HPDE6-E6E7 (cell line): ENCODE measurements at regions not wholly inside any gene's neighbourhood (a gene's known extent, or its start where the extent isn't known, plus 50 kb on each side); places are given as distances from the start of the nearest gene placed in this dataset.

ENCODE experiments used
- DNase-seq: peaks from one replicate; pipeline ENCODE4 v3.0.0; 2011; ENCODE audit warnings: missing footprints; ENCODE audit errors: extremely low spot score

DNA sequence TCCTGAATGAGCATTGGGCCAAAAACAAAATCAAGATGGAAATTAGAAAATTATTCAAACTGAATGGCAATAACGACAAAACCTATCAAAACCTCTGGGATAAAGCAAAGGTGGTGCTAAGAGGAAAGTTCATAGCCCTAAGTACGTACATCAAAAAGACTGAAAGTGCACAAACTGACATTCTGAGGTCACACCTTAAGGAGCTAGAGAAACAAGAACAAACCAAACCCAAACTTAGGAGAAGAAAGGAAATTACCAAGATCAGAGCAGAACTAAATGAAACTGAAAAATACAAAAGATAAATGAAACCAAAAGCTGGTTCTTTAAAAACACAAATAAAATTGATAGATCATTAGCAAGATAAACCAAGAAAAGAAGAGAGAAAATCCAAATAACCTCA, 1543.5 kb upstream of the ACVR2A start:
- no peak for DNase-seq

DNA sequence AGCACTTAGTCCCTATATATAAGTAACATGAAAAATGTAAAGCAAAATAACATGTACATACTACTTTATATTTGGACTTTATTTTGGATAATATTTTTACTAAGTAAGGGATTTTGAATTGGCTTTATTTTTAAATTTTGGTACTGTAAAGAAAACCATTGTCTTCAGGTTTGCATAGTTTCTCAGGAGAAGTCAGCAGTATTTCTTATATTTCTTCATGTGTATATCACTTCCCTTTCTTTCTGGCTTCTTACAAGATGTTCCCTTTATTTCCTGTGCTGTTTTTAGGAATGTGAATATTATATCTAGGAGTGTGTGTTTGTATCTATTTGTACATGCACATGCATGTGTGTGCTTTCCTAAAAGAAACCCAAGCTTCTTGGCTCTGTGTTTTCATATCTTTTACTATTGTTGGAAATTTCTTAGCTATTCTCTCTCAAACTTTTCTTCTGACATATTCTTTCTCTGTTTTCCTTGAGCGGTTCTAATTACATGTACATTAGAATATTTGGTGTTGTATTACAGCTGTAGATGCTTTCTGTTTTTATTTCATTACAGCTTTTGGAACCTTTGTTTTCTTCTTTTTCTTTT, 1549.7 kb upstream of the ACVR2A start:
- no peak for DNase-seq

DNA sequence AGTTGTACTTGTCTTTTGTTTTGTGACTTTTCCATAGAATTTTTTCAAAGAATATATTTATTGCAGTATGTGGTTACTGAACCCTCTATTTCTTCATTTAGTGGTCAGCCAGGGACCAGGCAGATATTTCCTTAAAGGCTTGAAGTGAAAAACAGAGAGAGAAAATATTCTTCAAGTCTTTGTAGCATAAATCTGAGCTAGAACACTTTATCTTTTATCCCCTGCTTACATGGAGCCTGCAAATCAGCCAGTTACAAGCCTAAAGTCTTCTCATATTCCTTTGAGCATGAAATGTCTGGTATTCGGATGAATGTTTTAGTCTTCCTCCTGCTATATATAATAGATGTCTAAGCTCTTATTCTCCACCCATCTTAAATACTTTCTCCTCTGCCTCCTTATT, 1557.5 kb upstream of the ACVR2A start:
- no peak for DNase-seq

DNA sequence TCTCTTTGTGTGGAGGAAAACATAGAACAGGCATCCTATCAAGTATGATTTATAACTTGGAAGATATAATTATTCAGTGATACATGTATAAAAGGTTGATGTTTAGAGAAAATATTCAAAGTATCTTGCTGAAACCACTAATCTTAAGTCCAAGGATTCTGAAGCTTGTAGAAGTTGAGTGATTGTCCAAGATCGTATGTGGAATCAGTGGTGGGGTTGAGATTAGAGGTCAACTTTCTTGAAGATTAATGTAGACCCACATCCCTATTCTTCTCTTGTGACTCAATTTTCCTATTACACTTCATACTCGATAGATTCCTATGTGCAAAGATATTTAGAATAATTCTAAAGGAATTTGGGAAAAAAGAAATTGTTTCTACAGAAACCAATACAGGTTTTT, 1565.9 kb upstream of the ACVR2A start:
- no peak for DNase-seq

DNA sequence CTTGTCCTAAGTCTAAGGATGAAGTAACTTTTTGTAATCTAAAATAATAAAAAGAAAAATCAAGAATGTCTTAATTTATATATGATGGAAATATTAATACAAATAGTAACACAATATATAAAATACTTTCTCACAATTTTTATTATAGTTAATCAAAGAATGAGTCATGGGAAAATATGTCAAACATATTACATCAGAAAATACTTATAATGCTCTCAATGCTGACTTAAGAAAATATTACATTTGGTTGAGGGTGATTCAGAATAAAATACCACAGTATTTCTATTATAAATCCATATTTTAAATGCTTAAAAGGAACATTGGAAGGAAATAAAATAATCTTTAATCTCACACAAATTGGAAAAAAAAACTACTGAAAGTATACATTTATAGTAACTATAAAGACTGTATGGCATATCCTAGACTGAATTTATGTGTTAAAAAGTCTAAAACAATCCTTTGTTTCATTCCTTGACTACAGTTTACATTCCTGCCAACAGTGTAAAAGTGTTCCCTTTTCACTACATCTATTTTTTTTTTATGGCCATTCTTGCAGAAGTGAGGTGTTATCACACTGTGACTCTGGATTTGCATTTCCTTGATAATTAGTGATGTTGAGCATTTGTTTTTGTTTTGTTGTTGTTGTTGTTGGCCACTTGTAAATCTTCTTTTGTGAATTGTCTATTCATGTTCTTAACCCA, 1573.5 kb upstream of the ACVR2A start:
- DNase-seq: no peak

DNA sequence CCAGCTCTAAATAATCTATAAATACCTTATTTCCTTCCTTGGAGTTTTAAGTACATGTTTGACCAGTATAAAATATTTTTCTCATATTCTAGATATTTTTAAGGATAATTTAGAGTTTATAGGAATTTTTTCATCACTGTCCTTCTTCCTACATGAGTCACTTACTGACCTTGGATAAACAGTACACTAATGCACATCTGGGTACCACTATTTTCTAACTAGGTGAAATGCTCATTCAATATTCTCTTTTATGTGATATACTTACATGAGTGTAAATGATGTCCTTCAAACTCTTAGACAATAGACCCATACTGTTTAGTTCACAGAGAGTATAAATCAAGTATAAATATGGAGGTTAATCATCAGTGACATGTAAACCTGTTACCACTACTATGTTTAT, 1574.2 kb upstream of the ACVR2A start:
- DNase-seq: no peak

DNA sequence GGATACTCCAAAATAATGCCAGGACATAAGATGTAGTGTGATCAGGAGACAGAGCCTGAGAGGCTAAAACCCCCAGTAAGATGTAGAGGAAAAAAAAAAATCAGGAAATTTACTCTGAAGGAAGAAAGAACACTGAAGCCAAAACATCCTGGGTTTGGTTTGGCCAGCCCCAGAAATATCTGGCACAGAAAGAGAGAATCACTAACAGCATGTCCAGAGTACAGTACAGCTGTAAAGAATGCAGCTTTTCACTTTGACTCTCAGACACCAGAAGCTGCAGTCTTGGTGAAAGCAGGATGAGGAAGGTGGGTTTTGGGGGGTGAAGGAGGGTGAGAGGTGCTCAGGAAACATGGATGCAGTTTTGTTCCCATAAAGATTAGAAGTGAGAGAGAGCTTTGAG, 1577.7 kb upstream of the ACVR2A start:
- no peak for DNase-seq

DNA sequence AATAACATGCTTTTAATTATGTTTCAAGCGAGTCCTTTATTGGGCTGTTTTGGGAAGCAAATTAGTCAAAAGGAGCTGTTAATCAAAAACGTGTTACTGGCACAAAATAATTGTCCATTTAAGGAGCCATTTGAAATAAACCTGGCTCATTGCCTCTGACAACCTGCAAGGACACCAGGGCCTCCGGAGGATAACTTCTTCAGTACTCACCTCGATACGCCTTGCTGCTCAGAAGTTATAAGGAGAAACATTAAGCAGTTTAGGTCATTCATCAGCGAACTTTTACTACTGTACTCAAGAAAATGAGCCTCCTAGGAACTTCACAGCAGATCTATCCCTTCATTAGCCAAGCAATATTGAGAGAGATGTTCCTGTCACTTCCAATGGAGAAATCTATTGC, 1579.2 kb upstream of the ACVR2A start:
- DNase-seq: no peak

DNA sequence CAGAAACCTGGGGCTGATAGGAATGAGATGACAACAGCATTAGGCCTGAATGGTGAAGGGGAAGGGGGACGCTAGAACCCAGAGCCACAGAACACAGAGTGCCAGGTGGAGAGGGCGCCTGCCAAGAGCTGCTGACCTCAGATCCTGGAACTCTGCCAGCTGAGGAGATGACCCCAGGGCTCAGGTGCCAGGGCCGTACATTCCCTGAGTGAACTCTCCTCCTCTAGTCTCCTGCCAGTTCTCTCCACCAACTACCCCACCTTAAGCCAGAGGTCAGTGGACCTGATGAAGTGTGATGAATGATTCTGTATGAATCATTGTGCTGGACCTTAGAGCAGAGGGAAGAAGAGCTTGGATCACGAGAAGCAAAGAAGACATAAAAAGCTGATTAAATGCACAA, 1582.2 kb upstream of the ACVR2A start:
- no peak for DNase-seq

DNA sequence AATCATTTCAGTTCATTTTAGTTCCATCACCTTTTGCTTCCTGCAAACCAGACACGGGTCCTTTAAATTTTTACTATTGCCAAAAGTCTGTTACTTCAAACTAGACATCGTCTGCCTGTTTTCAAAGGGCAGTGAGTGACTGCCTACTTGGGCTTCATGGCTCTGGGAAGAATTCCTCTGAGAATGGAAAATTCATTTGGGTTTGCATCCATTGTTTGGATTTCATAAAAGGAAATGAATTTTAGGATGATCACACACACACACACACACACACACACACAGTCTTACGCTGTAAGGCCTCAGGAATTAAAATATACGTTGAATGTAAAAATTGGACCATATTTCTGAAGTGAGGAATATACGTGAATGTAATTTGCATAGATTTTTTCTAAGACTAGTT, 1584.3 kb upstream of the ACVR2A start:
- DNase-seq: no peak

DNA sequence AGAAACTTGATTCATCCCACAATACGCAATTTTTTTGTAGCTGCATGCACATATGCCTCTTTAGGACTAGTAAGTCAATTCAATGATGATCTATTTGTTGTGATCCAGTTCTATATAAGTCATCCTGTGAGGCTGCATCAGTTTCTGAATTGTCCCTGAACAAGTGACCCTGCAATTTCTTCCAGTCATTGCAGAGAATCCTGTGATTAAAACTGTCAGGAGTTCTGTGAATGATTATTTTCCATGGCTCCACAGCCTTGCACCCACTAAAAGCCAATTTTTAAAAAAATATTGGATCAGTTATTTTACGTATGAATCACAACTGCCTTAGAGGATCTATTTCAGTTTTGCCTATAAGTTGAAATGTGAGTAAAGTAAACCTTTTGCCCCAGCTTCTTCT, 1585.0 kb upstream of the ACVR2A start:
- no peak for DNase-seq

DNA sequence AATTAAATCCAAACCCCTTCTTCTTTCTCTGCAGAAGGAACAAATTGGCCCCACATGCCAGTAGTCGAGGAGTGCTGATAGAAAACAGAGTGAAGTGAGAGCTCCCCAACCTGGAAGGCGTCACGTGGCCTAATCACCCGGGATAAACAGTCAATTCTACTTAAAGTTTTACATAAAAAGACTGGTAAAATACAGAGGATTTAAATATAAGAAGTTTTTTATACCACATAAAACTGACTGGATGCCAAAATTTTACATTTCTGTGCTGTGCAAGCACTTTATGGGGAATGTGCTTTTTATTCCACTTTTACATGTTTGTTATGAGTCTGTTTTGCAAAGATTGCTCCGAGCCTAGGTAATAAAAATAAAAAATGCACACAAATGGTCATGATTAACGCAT, 1586.8 kb upstream of the ACVR2A start:
- no peak for DNase-seq

DNA sequence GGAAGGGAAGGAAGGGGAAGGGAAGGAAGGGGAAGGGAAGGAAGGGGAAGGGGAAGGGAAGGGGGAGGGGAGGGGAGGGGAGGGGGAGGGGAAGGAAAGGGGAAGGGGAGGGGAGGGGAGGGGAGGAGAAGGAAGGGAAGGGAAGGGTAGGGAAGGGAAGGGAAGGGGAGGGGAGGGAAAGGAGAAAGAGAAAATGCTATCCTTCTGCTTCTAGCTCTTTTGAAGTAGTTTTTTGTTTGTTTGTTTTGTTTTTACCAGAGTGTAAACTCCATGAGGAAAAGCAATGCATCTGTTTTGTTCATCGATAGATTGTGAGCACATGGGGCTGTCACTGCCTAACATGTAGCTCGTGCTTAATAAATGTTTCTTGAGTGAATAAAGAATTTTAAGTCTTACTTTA, 1592.7 kb upstream of the ACVR2A start:
- no peak for DNase-seq

DNA sequence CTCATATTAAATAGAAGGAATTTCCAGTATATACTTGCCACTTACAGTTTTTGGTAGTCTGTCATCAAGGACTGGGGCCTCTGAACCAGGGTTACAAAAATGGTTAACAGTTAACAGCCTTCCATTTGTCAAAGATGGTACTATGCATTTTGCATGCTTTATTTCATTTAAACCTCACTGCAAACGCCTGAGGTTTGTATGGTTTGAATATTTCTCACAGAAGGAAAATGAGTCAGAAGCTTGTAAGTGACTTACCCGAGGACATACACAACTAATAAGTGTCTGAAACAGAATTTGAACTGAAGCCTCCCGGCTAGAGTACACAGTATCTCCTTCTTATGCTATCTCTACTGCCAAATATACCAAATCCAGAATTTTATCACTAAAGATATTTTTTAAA, 1593.5 kb upstream of the ACVR2A start:
- DNase-seq: no peak

DNA sequence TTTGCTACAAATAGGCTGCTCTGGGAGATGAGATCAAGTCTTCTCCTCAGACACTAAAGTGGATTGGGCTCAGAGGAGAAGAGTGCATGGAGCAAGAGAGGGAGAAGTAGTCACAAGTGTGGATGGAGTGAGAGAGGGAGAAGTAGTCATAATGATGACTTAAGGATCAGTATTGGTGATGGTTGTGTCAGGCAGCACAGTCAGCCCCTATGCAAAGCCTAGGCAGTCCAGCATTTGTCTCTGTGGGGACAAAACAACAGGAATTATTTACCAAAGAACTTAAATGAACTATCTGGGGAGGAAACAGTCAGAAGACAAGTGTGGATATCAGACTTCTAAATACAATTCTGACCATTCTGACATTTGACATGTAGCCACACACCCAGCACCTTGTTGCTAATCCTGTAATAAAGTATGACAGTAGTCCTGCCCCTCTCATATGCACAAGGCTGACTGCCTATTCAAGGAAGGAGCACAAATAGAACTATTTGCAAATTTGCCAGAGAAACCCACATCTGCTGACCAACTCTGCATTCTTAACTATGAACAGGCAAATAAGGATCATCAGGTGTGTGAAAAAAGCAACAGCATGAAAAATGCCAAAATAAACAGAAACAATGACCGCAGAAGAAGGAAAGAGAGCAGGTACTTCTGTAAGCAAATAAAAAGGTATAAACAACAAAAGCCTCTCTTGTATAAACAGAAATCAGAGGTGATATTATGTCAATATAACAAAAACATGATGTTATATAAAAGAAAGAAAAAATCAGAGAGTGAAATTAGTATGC, 1597.9 kb upstream of the ACVR2A start:
- no peak for DNase-seq

DNA sequence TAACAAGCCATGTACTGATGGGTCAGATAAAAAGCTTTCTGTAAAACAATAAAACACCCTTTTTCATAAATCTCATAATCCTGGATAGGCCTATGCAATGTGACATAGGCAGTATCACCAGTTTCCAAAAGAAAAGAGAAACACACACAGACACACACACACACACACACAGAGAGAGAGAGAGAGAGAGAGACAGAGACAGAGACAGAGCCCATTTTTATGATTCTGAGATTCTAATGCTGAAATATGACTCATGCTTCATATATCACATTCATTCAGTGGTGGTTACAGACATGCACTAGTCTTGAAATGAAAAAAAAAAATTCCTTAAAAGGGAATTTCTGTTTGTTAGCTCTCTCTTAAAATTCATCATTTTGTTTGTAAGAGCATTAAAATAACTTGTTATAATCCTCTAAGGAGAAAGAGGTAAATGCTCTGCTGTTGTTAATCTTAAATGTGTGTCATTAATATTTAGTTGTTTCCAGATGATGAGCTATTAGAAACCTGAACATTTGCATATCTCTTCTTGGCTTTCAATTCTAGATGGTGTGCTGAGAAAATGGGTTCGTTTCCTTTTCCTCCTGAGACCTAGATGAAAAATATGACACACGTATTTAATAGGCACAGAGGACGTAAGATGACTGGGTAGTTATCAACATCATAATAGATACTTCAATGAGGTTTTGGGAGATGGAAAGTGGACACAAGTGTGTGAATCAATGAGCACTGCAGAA, 1598.7 kb upstream of the ACVR2A start:
- DNase-seq: no peak

DNA sequence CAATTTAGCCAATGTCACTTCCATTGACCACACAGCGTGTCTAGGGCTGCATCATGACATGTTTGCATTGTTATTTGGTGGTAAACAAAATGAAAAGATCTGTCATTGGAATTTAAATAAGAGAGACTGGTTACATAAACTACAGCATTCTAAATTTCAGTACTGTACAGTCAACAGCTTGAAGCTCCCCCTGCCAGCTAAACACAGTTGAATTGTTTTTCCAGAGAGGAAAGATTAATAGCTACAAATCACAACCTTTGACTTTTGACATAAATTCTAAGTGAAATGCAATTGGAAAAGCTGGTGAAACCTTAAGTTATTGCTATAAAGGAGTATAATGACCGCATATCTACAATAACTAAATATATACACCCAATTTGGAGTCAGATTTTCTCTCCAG, 1600.0 kb upstream of the ACVR2A start:
- no peak for DNase-seq

DNA sequence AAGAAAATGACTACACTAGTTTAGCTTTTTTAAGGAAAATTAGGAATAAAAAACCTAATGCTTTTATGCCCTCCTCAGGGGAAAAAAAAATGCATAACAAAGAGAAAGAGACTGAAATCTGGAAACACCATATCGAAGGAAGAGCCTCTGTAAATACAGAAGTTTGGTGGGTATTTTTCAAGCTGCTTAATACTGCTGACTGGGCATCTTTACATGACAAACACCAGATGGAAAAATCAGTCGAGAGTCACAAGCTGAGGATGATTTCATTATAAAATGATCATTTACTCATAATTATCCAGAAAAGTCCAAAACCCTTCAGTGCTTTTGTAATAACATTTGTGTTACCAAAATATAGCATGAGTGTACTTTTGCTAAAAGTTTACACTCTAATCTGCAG, 1600.7 kb upstream of the ACVR2A start:
- DNase-seq: no peak

DNA sequence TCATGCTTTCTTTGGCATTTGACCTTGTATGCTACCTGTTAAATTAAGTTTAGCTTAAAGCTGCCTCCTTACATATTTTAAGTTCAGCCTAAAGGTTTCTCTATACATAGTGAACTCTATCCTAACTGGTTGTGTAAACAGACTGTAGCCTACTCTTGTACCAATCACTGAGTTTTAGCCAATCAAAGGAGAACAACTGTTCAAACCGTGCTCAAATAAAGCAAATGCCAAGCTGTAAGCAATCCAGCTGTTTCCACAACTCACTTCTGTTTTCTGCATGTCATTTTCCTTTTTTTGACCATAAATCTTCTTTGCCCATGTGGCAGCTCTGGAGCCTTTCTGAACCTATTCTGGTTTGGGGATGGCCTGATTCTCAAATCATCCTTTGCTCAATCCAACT, 1603.8 kb upstream of the ACVR2A start:
- DNase-seq: no peak

DNA sequence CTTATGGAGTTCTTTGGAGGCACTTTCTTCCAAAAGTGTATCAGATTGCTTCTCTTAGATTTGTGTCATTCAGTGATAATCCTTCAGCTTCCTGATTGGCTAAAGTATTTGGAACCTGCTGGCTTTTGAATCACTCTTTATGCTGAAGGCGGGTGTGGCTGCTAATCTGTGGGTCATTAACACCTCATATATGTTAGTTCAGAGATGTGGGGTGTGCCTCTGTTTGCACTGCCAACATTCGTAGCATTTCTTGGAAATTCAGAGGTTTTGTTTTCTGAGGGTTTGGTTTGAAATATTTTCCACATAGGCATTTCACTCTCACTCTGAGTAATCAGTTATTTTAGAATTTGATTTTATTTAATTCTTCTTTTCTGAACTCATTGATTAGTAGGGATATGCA, 1604.4 kb upstream of the ACVR2A start:
- no peak for DNase-seq

DNA sequence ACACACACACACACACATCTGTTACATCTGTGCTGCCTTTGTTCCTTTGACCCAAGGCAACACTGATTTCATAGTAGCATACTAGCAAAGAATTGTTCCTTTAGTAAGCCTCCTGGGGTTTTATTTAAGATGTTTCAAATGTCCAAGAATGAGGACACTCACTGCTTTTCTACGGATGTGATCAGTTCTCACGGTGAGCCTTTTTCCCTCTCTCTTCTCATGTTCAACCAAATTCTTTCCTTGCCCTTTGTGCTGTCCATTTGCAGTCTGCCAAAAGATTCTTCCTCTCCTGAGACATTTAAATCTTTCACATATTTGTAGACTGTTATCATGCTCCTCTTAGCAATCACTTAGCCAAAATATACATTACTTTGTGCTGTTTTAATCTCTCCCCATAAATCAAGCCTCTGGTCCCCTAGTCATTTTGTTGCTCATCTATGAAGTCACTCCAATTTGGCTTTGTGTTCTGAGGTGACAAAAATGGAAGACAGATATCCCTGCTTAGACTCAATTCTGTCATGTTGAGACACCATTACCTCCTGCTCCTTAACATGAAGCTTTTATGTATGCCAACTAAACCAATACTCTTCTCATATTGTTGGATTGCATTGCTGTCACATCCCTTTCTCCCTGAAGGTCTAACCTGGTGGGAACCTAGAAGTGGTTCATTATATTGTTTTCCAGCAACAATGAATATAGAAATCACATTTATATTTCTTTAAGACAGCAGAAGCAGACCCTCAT, 1605.3 kb upstream of the ACVR2A start:
- DNase-seq: no peak
